Amniotic stem cell (primary cell): ENCODE measurements at regions not wholly inside any gene's neighbourhood (a gene's known extent, or its start where the extent isn't known, plus 50 kb on each side); places are given as distances from the start of the nearest gene placed in this dataset.

Source experiments
- DNase-seq: peaks from one replicate; lab custom pipeline; 2025; lab: John Stamatoyannopoulos, UW

DNA sequence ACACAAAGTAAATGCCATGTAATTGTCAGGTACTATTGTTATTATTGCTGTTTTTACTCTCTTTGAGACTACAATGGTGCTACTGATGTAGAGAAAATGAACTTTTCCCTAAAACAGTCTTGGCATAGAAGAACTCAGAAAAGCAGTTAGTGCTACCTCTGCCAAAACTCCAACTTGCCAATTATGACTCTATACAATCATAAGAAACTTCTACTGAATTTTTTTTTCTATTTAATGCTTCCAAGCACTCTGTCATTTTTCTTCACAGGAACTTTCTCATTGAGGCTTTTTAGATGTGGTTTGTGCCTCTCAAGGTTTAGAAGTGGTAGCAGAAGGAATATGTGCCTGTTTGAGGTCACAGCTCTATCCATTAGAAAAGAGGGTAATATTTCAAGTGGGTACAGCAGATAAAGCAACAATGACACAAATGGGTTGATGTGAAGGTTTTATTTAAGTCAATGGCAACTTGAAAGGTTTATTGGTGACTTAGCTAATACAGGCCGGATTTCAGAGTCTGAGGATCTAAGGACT is 64.0 kb upstream of the FERD3L start:
- DNase-seq = no peak

DNA sequence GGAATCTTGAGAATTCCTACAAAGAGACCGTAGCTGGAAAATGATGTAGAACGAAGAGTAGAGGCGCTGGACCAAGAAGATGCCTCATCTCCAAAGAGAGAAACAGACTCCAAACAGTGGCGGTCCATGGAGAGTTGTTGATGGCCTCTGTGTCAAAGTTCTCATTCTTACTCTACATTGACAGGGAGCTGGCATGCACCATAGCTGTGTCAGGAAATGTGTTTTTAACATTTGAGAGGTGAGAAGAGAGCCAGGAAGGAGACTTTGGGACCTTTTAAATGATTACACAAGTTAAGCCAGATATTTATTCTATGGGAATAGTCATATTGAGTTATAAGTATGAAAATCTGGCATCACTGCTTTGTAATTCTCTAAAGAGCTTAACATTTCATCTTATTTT is 61.5 kb upstream of the FERD3L start:
- DNase-seq = no peak

DNA sequence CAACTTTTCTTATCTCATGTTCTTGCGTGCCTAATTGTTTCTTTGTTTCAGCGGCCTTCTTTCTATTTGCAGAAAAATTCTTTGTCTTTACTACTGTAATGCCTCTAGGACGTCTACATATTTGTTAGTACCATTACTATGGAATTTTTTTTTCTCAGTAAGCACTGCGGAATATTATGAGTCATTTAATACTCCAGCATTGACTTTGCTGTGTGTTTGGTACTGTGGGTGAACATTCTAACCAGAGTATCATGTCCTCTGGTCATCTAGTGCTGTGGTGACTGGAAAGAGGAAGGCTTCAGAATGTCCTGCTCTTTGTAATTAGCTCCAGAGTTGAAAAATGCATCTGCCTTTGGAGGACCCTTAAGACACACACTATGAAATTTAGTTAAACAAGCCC is 58.5 kb upstream of the FERD3L start:
- DNase-seq = no peak

DNA sequence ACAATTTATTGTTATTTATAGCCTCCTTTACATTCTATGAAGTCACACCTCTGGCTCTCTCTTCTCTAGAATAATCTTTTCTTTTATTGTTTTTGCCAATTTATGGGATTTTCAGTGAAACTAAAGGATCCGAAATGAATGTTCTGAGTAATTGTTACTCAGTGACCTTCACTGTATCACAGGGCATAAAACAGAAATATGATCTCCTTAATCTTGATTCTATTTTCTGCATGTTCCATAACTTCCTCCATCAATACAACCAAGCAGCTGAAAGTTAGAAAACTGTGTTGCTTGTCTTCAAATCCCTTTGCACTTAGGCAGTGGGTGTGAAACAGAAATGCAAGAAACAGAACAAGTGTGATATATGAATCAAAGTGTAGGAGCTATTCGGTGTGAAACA is 57.4 kb upstream of the FERD3L start:
- DNase-seq = no peak
